ENCODE measurements at regions not wholly inside any gene's neighbourhood (a gene's known extent, or its start where the extent isn't known, plus 50 kb on each side); places are given as distances from the start of the nearest gene placed in this dataset.

GRCh38 chr6:166729658-166730057 is 102.6 kb upstream of the RPS6KA2 start:
- no peak for FAIRE-seq
- no peak for TF ChIP-seq CTCF (IDR thresholded peaks at IDR 0.05; ENCODE audit: insufficient read depth, low read length, severe bottlenecking)
- H3K36me3 ChIP-seq (ENCODE audit: control insufficient read depth, insufficient read depth, low read length), result no peaks in the 10 kb centered on the region
- no peak overlapping the region for H3K4me3 ChIP-seq (ENCODE audit: low read depth, low read length)
- no peaks in the 10 kb centered on the region for H3K27me3 ChIP-seq (ENCODE audit: control insufficient read depth, insufficient read depth, low read length)
- no peak for DNase-seq (ENCODE audit: low read depth)

DNA sequence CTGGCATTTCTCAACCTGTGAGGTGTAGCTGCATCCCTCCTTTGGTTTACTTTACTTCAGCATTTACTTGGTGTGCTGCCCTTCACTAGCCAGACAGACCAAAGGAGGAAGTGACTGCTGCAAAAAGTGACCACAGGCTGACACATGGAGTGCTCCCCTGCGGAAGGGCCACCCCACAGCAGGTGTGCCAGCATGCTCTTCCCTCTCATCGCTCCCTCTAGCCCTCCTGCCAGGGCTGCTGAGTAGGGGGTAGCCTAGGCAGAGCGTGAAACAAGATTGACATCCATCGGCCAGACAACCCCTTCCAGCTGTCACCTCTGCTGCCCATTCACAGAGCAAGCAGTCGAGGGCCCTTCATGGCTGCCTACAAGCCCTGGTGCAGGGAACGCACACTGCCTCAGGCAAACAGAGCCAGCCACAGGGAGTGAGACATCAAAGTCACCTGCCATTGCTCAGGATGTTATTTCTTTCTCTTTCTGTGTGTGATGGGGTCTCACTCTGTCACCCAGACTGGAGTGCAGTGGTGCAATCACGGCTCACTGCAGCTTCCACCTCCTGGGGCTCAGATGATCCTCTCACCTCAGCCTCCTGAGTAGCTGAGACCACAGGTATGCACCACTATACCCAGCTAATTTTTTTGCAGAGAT is 102.0 kb upstream of the RPS6KA2 start:
- TF ChIP-seq CTCF (IDR thresholded peaks at IDR 0.05; ENCODE audit: insufficient read depth, low read length, severe bottlenecking), result no peak
- DNase-seq (ENCODE audit: low read depth), result no peak
- FAIRE-seq, result no peak
- no peaks in the 10 kb centered on the region for H3K27me3 ChIP-seq (ENCODE audit: control insufficient read depth, insufficient read depth, low read length)
- no peaks in the 10 kb centered on the region for H3K36me3 ChIP-seq (ENCODE audit: control insufficient read depth, insufficient read depth, low read length)
- no peak overlapping the region for H3K4me3 ChIP-seq (ENCODE audit: low read depth, low read length)

- DNase-seq (ENCODE audit: low read depth), result no peak
- Histone ChIP-seq H3K4me3 (ENCODE audit: low read depth, low read length) (no peak overlapping the region), H3K27me3 (ENCODE audit: control insufficient read depth, insufficient read depth, low read length) (no peaks in the 10 kb centered on the region), H3K36me3 (ENCODE audit: control insufficient read depth, insufficient read depth, low read length) (no peaks in the 10 kb centered on the region)
- FAIRE-seq, result no peak
- TF ChIP-seq CTCF (IDR thresholded peaks at IDR 0.05; ENCODE audit: insufficient read depth, low read length, severe bottlenecking), result no peak
Measured at GRCh38 chr6:166726201-166726600, 99.2 kb upstream of the RPS6KA2 start.

DNA sequence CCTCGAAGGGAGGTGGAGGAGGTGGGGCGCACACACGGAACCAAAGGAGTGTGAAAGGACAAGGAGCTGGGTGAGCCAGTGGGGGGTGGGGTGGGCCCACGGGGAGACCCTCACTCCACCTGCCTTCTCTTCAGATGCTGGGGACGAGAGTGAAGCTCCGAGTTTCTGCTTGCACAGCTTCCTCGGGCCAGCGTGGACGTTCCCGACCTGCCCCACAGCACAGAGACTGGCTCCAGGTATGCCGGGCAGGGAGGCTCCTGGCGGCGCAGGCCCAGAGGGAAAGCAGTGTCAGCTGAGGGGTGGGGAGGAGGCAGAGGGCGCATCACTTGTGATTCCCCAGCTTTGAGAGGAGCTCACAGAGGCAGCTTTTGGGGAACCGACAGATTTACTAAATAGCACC is 98.5 kb upstream of the RPS6KA2 start:
- TF ChIP-seq CTCF (IDR thresholded peaks at IDR 0.05; ENCODE audit: insufficient read depth, low read length, severe bottlenecking), result no peak
- Histone ChIP-seq H3K27me3 (ENCODE audit: control insufficient read depth, insufficient read depth, low read length) (no peaks in the 10 kb centered on the region), H3K36me3 (ENCODE audit: control insufficient read depth, insufficient read depth, low read length) (no peaks in the 10 kb centered on the region), H3K4me3 (ENCODE audit: low read depth, low read length) (no peak overlapping the region)
- FAIRE-seq (no peak), DNase-seq (ENCODE audit: low read depth) (no peak)

GRCh38 chr6:166724576-166724975 is 97.5 kb upstream of the RPS6KA2 start:
- H3K36me3 ChIP-seq (ENCODE audit: control insufficient read depth, insufficient read depth, low read length), result no peaks in the 10 kb centered on the region
- H3K27me3 ChIP-seq (ENCODE audit: control insufficient read depth, insufficient read depth, low read length), result no peaks in the 10 kb centered on the region
- no peak for TF ChIP-seq CTCF (IDR thresholded peaks at IDR 0.05; ENCODE audit: insufficient read depth, low read length, severe bottlenecking)
- DNase-seq (ENCODE audit: low read depth) (peak; percentile 36), FAIRE-seq (no peak)
- H3K4me3 ChIP-seq (ENCODE audit: low read depth, low read length), result no peak overlapping the region

GRCh38 chr6:166722785-166723184 is 95.7 kb upstream of the RPS6KA2 start:
- no peak for TF ChIP-seq CTCF (IDR thresholded peaks at IDR 0.05; ENCODE audit: insufficient read depth, low read length, severe bottlenecking)
- FAIRE-seq (no peak), DNase-seq (ENCODE audit: low read depth) (no peak)
- H3K36me3 ChIP-seq (ENCODE audit: control insufficient read depth, insufficient read depth, low read length), result no peaks in the 10 kb centered on the region
- no peaks in the 10 kb centered on the region for H3K27me3 ChIP-seq (ENCODE audit: control insufficient read depth, insufficient read depth, low read length)
- H3K4me3 ChIP-seq (ENCODE audit: low read depth, low read length), result no peak overlapping the region
